ENCODE measurements at regions not wholly inside any gene's neighbourhood (a gene's known extent, or its start where the extent isn't known, plus 50 kb on each side); places are given as distances from the start of the nearest gene placed in this dataset.

- TF ChIP-seq ZNF274 (IDR thresholded peaks at IDR 0.05; ENCODE audit: low read depth, low read length) (no peak), YY1 (IDR thresholded peaks at IDR 0.05; ENCODE audit: insufficient read depth, insufficient read length) (no peak)
Observed at GRCh38 chr1:30601316-30602085, 121.9 kb downstream of the MATN1 start.

All from NT2/D1 (cell line).